SU-DHL-6 (cell line): ENCODE measurements at regions not wholly inside any gene's neighbourhood (a gene's known extent, or its start where the extent isn't known, plus 50 kb on each side); places are given as distances from the start of the nearest gene placed in this dataset.

Experiments used
- H2AFZ ChIP-seq: fragments of 200-600 bp; sonication (generic); 2 replicates; pipeline ENCODE4 v1.6.1; 2014; ENCODE audit warnings: low read depth, mild to moderate bottlenecking, moderate library complexity, mixed read lengths, antibody characterized with exemption, low read length; ENCODE audit not compliant: severe bottlenecking
- H3F3A ChIP-seq: fragments of 200-600 bp; shearing (Covaris generic); 2 replicates; pipeline ENCODE4 v1.6.0; 2016; ENCODE audit warnings: antibody characterized with exemption, mild to moderate bottlenecking; ENCODE audit not compliant: insufficient read depth
- H3K27ac ChIP-seq: fragments of 200-600 bp; sonication (generic); 2 replicates; pipeline ENCODE4 v1.5.1; 2016; ENCODE audit warnings: low read depth, mild to moderate bottlenecking, low read length, moderate library complexity, mixed read lengths
- H3K27me3 ChIP-seq: fragments of 200-600 bp; sonication (generic), shearing (Covaris generic); 2 replicates; pipeline ENCODE4 v1.6.0; 2014; ENCODE audit warnings: mild to moderate bottlenecking, low read length
- H3K36me3 ChIP-seq: fragments of 200-600 bp; sonication (generic); 2 replicates; pipeline ENCODE4 v1.6.1; 2014; ENCODE audit warnings: mild to moderate bottlenecking, low read length, mixed read lengths
- H3K4me2 ChIP-seq: fragments of 300-600, 200-600 bp; shearing (Covaris generic), sonication (generic); 2 replicates; pipeline ENCODE4 v1.6.0; 2014; ENCODE audit warnings: low read length, low read depth, mild to moderate bottlenecking; ENCODE audit not compliant: poor library complexity, severe bottlenecking
- H3K4me3 ChIP-seq: fragments of 200-600 bp; sonication (generic); 2 replicates; pipeline ENCODE4 v1.5.1; 2014; ENCODE audit warnings: antibody characterized with exemption, low read length, mild to moderate bottlenecking, mixed read lengths; ENCODE audit not compliant: insufficient read depth, poor library complexity, severe bottlenecking
- H3K79me2 ChIP-seq: fragments of 200-600 bp; sonication (generic); 2 replicates; pipeline ENCODE4 v1.6.1; 2014; ENCODE audit warnings: mild to moderate bottlenecking, low read length, moderate library complexity; ENCODE audit not compliant: insufficient read depth
- H3K9ac ChIP-seq: fragments of 200-600 bp; sonication (generic); 2 replicates; pipeline ENCODE4 v1.7.0; 2014; ENCODE audit warnings: mild to moderate bottlenecking, low read length
- H3K9me2 ChIP-seq: fragments of 200-600 bp; sonication (generic); replicated peaks from 2 replicates; pipeline ENCODE4 v1.6.1; 2014; ENCODE audit warnings: low read length; ENCODE audit not compliant: insufficient read depth
- H3K9me3 ChIP-seq: fragments of 200-600 bp; sonication (generic); 2 replicates; pipeline ENCODE4 v1.6.1; 2014; ENCODE audit warnings: low read length, mixed read lengths; ENCODE audit not compliant: insufficient read depth
- H4K20me1 ChIP-seq: fragments of 200-600 bp; sonication (generic); 2 replicates; pipeline ENCODE4 v1.6.1; 2014; ENCODE audit warnings: low read depth, mild to moderate bottlenecking, antibody characterized with exemption, low read length, moderate library complexity, mixed read lengths
- CTCF ChIP-seq: fragments of 200-600 bp; sonication (generic); IDR thresholded peaks from one replicate; pipeline ENCODE4 v1.5.1; 2017; ENCODE audit warnings: antibody characterized with exemption, mild to moderate bottlenecking, low read length, moderate library complexity; ENCODE audit not compliant: insufficient read depth, poor library complexity, severe bottlenecking
- EZH2phosphoT487 ChIP-seq: fragments of 200-600 bp; sonication (generic), shearing (Covaris generic); conservative IDR thresholded peaks from 2 replicates; pipeline ENCODE4 v1.6.1; 2018; ENCODE audit warnings: mild to moderate bottlenecking, antibody characterized with exemption, low read length, moderate library complexity, mixed read lengths

GRCh38 chr7:38049679-38050078 lies 128.4 kb upstream of the STARD3NL start:
- Histone ChIP-seq H3K9me2 (no peaks in the 10 kb centered on the region), H3K27me3 (no peaks in the 10 kb centered on the region), H3K9ac (no peak overlapping the region), H4K20me1 (no peaks in the 10 kb centered on the region), H3K4me2 (no peak overlapping the region), H3F3A (no peaks in the 10 kb centered on the region), H3K27ac (no peak overlapping the region), H3K36me3 (no peaks in the 10 kb centered on the region), H3K79me2 (no peaks in the 10 kb centered on the region), H3K4me3 (no peak overlapping the region), H2AFZ (no peak overlapping the region), H3K9me3 (no peaks in the 10 kb centered on the region; the same call in 1 of the 2 replicates)
- TF ChIP-seq EZH2phosphoT487 (no peak), CTCF (no peak)

GRCh38 chr7:38051311-38051710 lies 126.7 kb upstream of the STARD3NL start:
- H3K36me3 ChIP-seq: no peaks in the 10 kb centered on the region
- H3K9me2 ChIP-seq: no peaks in the 10 kb centered on the region
- no peaks in the 10 kb centered on the region for H3F3A ChIP-seq
- H3K27ac ChIP-seq: no peak overlapping the region
- no peaks in the 10 kb centered on the region for H3K79me2 ChIP-seq
- H3K4me3 ChIP-seq: no peak overlapping the region
- H4K20me1 ChIP-seq: no peaks in the 10 kb centered on the region
- no peaks in the 10 kb centered on the region for H3K27me3 ChIP-seq
- H2AFZ ChIP-seq: no peak overlapping the region
- no peak overlapping the region for H3K9ac ChIP-seq
- no peak overlapping the region for H3K4me2 ChIP-seq
- TF ChIP-seq EZH2phosphoT487 (no peak), CTCF (no peak)
- no peaks in the 10 kb centered on the region; the same call in 1 of the 2 replicates for H3K9me3 ChIP-seq

DNA sequence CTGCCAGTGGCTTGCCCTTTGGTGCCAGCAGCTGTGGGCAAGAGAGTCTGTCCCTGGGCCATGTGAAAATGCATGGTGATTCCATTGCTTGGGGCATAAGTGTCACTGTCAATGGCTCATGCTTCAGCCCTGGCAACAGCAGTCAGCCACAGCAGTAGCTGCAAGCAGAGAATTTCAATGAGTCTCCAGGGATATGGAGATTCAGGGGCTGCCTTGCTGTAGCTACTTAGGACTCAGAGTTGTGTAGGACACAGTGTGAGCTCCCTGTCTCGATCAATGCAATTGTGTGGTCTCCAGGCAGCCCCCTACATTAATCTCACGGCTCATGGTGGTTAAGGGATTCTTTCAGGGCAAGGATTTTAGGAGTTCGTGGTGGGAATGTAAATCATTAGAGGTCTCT lies 126.3 kb upstream of the STARD3NL start:
- H2AFZ ChIP-seq: no peak overlapping the region

More for the DNA sequence above, 126.3 kb upstream of the STARD3NL start:
- H3K9me3 ChIP-seq: no peaks in the 10 kb centered on the region; the same call in 1 of the 2 replicates
- H3K4me2 ChIP-seq: no peak overlapping the region
- H3K27me3 ChIP-seq: no peaks in the 10 kb centered on the region
- TF ChIP-seq CTCF: no peak
- TF ChIP-seq EZH2phosphoT487: no peak
- H3F3A ChIP-seq: no peaks in the 10 kb centered on the region
- no peak overlapping the region for H3K4me3 ChIP-seq
- H3K36me3 ChIP-seq: no peaks in the 10 kb centered on the region
- no peaks in the 10 kb centered on the region for H4K20me1 ChIP-seq
- no peak overlapping the region for H3K9ac ChIP-seq
- H3K27ac ChIP-seq: no peak overlapping the region
- H3K79me2 ChIP-seq: no peaks in the 10 kb centered on the region
- H3K9me2 ChIP-seq: no peaks in the 10 kb centered on the region
